ENCODE measurements at regions not wholly inside any gene's neighbourhood (a gene's known extent, or its start where the extent isn't known, plus 50 kb on each side); places are given as distances from the start of the nearest gene placed in this dataset.

DNA sequence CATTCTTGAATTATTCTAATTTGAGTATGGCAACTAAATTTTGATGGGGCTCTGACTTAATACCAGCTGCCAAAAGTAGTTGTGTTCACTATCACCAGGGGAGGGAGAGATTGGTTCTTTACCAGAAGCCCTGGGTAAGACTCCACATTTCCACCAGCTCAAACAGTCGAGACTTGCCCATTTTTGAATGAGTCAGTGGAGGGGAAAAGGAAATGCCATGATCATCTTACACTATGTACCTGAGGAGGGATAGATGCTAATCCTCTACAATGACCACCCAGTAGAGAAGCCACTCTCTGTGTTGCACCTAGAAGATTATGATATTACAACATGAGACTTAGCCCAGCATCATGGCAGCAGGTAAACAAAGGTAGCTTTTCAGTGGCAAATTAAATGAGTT lies 77.0 kb upstream of the SGK1 start:
- TF ChIP-seq, protein P1, sequence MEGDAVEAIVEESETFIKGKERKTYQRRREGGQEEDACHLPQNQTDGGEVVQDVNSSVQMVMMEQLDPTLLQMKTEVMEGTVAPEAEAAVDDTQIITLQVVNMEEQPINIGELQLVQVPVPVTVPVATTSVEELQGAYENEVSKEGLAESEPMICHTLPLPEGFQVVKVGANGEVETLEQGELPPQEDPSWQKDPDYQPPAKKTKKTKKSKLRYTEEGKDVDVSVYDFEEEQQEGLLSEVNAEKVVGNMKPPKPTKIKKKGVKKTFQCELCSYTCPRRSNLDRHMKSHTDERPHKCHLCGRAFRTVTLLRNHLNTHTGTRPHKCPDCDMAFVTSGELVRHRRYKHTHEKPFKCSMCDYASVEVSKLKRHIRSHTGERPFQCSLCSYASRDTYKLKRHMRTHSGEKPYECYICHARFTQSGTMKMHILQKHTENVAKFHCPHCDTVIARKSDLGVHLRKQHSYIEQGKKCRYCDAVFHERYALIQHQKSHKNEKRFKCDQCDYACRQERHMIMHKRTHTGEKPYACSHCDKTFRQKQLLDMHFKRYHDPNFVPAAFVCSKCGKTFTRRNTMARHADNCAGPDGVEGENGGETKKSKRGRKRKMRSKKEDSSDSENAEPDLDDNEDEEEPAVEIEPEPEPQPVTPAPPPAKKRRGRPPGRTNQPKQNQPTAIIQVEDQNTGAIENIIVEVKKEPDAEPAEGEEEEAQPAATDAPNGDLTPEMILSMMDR (IDR thresholded peaks at IDR 0.05): no peak
- no peak for TF ChIP-seq POLR2A (IDR thresholded peaks at IDR 0.05)
